WTC11 (cell line): ENCODE measurements at regions not wholly inside any gene's neighbourhood (a gene's known extent, or its start where the extent isn't known, plus 50 kb on each side); places are given as distances from the start of the nearest gene placed in this dataset.

Experiments
- ATAC-seq: fragments of 200-7000 bp; cut with Tn5 transposase; 2 replicates; pipeline ENCODE4 v1.10.0; 2021; ENCODE audit warnings: mild to moderate bottlenecking, moderate library complexity
- CTCF ChIA-PET: fragments of 300-600 bp; sonication (Branson Sonifier 250); formaldehyde crosslinking; loops from one replicate; lab custom pipeline; 2021; ENCODE audit warnings: antibody characterized with exemption; lab: Charles Lee
- POLR2A ChIA-PET: fragments of 350-600 bp; sonication (Branson Sonifier 250); formaldehyde crosslinking; loops from one replicate; lab custom pipeline; 2021; ENCODE audit warnings: antibody characterized with exemption; lab: Charles Lee
- DNase-seq: peaks from one replicate; pipeline ENCODE4 v3.0.0; 2021; ENCODE audit warnings: low spot score
- H3K27ac Mint-ChIP-seq: 2 replicates; pipeline ENCODE4 v1.8.0; 2021; ENCODE audit warnings: mixed read lengths
- H3K27me3 Mint-ChIP-seq: 2 replicates; pipeline ENCODE4 v1.8.0; 2021; ENCODE audit warnings: low read depth, mild to moderate bottlenecking, moderate library complexity, mixed read lengths
- H3K36me3 Mint-ChIP-seq: 2 replicates; pipeline ENCODE4 v1.8.0; 2021; ENCODE audit warnings: mixed read lengths
- H3K4me1 Mint-ChIP-seq: 2 replicates; pipeline ENCODE4 v1.8.0; 2022; ENCODE audit warnings: mixed read lengths
- H3K4me3 Mint-ChIP-seq: 2 replicates; pipeline ENCODE4 v1.8.0; 2021; ENCODE audit warnings: mild to moderate bottlenecking, moderate library complexity, mixed read lengths
- H3K9me3 Mint-ChIP-seq: 2 replicates; pipeline ENCODE4 v1.8.0; 2021; ENCODE audit warnings: mixed read lengths
- AFF4 ChIP-seq: sonication (generic); formaldehyde crosslinking; IDR thresholded peaks from 2 replicates; pipeline ENCODE4 v1.8.1; 2023; ENCODE audit warnings: mild to moderate bottlenecking, missing genetic modification reagents, borderline replicate concordance
- AR ChIP-seq: fragments of 250-450 bp; sonication (Bioruptor Pico); IDR thresholded peaks from 2 replicates; pipeline ENCODE4 v1.9.0; 2021; ENCODE audit warnings: mild to moderate bottlenecking
- ATF6 ChIP-seq: sonication (generic); formaldehyde crosslinking; IDR thresholded peaks from 2 replicates; pipeline ENCODE4 v1.8.1; 2023; ENCODE audit warnings: mild to moderate bottlenecking, missing genetic modification reagents
- CBFB ChIP-seq: sonication (generic); formaldehyde crosslinking; IDR thresholded peaks from 2 replicates; pipeline ENCODE4 v1.8.1; 2022; ENCODE audit warnings: mild to moderate bottlenecking, low read depth, missing genetic modification reagents
- CREM ChIP-seq: sonication (generic); formaldehyde crosslinking; IDR thresholded peaks from 2 replicates; pipeline ENCODE4 v1.8.1; 2022; ENCODE audit warnings: mild to moderate bottlenecking, missing genetic modification reagents, moderate library complexity
- ESRRA ChIP-seq: sonication (generic); formaldehyde crosslinking; IDR thresholded peaks from 2 replicates; pipeline ENCODE4 v1.8.1; 2022; ENCODE audit warnings: mild to moderate bottlenecking, missing genetic modification reagents, borderline replicate concordance
- ETV6 ChIP-seq: sonication (generic); formaldehyde crosslinking; IDR thresholded peaks from 2 replicates; pipeline ENCODE4 v1.8.1; 2022; ENCODE audit warnings: mild to moderate bottlenecking, missing genetic modification reagents
- FOXJ3 ChIP-seq: sonication (generic); formaldehyde crosslinking; IDR thresholded peaks from 2 replicates; pipeline ENCODE4 v1.9.0; 2021; ENCODE audit warnings: missing genetic modification reagents, mild to moderate bottlenecking, borderline replicate concordance
- GABPB1 ChIP-seq: sonication (generic); formaldehyde crosslinking; IDR thresholded peaks from 2 replicates; pipeline ENCODE4 v1.8.1; 2023; ENCODE audit warnings: mild to moderate bottlenecking, missing genetic modification reagents
- JUN ChIP-seq: sonication (generic); formaldehyde crosslinking; IDR thresholded peaks from 2 replicates; pipeline ENCODE4 v1.8.0; 2023; ENCODE audit warnings: mild to moderate bottlenecking, missing genetic modification reagents
- MYBL2 ChIP-seq: sonication (generic); formaldehyde crosslinking; IDR thresholded peaks from 2 replicates; pipeline ENCODE4 v1.8.1; 2023; ENCODE audit warnings: mild to moderate bottlenecking, moderate library complexity, missing genetic modification reagents
- NFATC4 ChIP-seq: fragments of 250-450 bp; sonication (Bioruptor Pico); IDR thresholded peaks from 2 replicates; pipeline ENCODE4 v1.9.0; 2021; ENCODE audit warnings: mild to moderate bottlenecking
- NFE2L1 ChIP-seq: sonication (generic); formaldehyde crosslinking; IDR thresholded peaks from 2 replicates; pipeline ENCODE4 v1.8.1; 2023; ENCODE audit warnings: missing genetic modification reagents
- NR1H2 ChIP-seq: sonication (generic); formaldehyde crosslinking; IDR thresholded peaks from 2 replicates; pipeline ENCODE4 v1.9.0; 2021; ENCODE audit warnings: mild to moderate bottlenecking, moderate library complexity, missing genetic modification reagents
- PRRX2 ChIP-seq: fragments of 250-450 bp; sonication (Bioruptor Pico); IDR thresholded peaks from 2 replicates; pipeline ENCODE4 v1.8.0; 2021; ENCODE audit warnings: mild to moderate bottlenecking
- RORB ChIP-seq: fragments of 250-450 bp; sonication (Bioruptor Pico); IDR thresholded peaks from 2 replicates; pipeline ENCODE4 v1.9.0; 2021; ENCODE audit warnings: mild to moderate bottlenecking
- TEAD4 ChIP-seq: sonication (generic); formaldehyde crosslinking; IDR thresholded peaks from 2 replicates; pipeline ENCODE4 v1.8.0; 2022; ENCODE audit warnings: mild to moderate bottlenecking, missing genetic modification reagents
- TP53 ChIP-seq: sonication (generic); formaldehyde crosslinking; IDR thresholded peaks from 2 replicates; pipeline ENCODE4 v1.8.1; 2023; ENCODE audit warnings: mild to moderate bottlenecking, missing genetic modification reagents
- ZBTB21 ChIP-seq: sonication (generic); formaldehyde crosslinking; IDR thresholded peaks from 2 replicates; pipeline ENCODE4 v1.8.1; 2023; ENCODE audit warnings: mild to moderate bottlenecking, missing genetic modification reagents, borderline replicate concordance
- ZNF121 ChIP-seq: sonication (generic); formaldehyde crosslinking; IDR thresholded peaks from 2 replicates; pipeline ENCODE4 v1.8.0; 2023; ENCODE audit warnings: missing genetic modification reagents
- ZNF138 ChIP-seq: sonication (generic); formaldehyde crosslinking; conservative IDR thresholded peaks from 2 replicates; pipeline ENCODE4 v1.8.1; 2022; ENCODE audit warnings: mild to moderate bottlenecking, moderate library complexity, missing genetic modification reagents
- ZNF232 ChIP-seq: sonication (generic); formaldehyde crosslinking; IDR thresholded peaks from 2 replicates; pipeline ENCODE4 v1.8.0; 2022; ENCODE audit warnings: mild to moderate bottlenecking, missing genetic modification reagents
- ZNF263 ChIP-seq: sonication (generic); formaldehyde crosslinking; IDR thresholded peaks from 2 replicates; pipeline ENCODE4 v1.8.1; 2022; ENCODE audit warnings: low read depth, mild to moderate bottlenecking, moderate library complexity, missing genetic modification reagents
- ZNF281 ChIP-seq: sonication (generic); formaldehyde crosslinking; IDR thresholded peaks from 2 replicates; pipeline ENCODE4 v1.8.0; 2023; ENCODE audit warnings: mild to moderate bottlenecking, missing genetic modification reagents
- ZNF396 ChIP-seq: fragments of 250-450 bp; sonication (Bioruptor Pico); IDR thresholded peaks from 2 replicates; pipeline ENCODE4 v1.8.0; 2021; ENCODE audit warnings: mild to moderate bottlenecking, moderate library complexity, borderline replicate concordance
- ZNF423 ChIP-seq: fragments of 250-450 bp; sonication (Bioruptor Pico); IDR thresholded peaks from 2 replicates; pipeline ENCODE4 v2.1.2; 2022; ENCODE audit warnings: mild to moderate bottlenecking, moderate library complexity

GRCh38 chr15:29471757-29472156 lies 202.1 kb upstream of the NSMCE3 start (continued):
- no peak for TF ChIP-seq AFF4
- TF ChIP-seq RORB (CRISPR knock-in tag), result no peak
- no peak for TF ChIP-seq CBFB (CRISPR knock-in tag)
- TF ChIP-seq AR (CRISPR knock-in tag), result no peak
- TF ChIP-seq FOXJ3, result no peak
- TF ChIP-seq TP53, result no peak
- no peak for TF ChIP-seq NFE2L1 (CRISPR knock-in tag)
- TF ChIP-seq ZNF138 (CRISPR knock-in tag), result no peak
- no peak for TF ChIP-seq JUN
- no peak for TF ChIP-seq ATF6 (CRISPR knock-in tag)
- no peak for TF ChIP-seq ZNF232
- TF ChIP-seq CREM (CRISPR knock-in tag), result no peak
- no peak for TF ChIP-seq TEAD4 (CRISPR knock-in tag)
- TF ChIP-seq NR1H2 (CRISPR knock-in tag), result no peak

- CTCF ChIA-PET, result interaction anchor here (0.5 to 1.5 kb wide), 2 partner anchors 97 to 142 kb away, joined by 4 read pairs; no protein-coding TSS in a partner anchor
- H3K27ac Mint-ChIP-seq, result 0 out of 2 replicates have a peak overlapping the region, but pooled peaks have one; percentile 71
These were observed 201.7 kb upstream of the NSMCE3 start for GRCh38 chr15:29471306-29471705.

GRCh38 chr15:29470794-29471193 lies 201.2 kb upstream of the NSMCE3 start:
- CTCF ChIA-PET, result interaction anchor here (1.5 kb wide), 1 partner anchor 143 kb away, joined by 4 read pairs; no protein-coding TSS in a partner anchor
- POLR2A ChIA-PET, result no interaction called here
- Mint-ChIP-seq H3K9me3 (no peaks in the 10 kb centered on the region), H3K27me3 (no peaks in the 10 kb centered on the region), H3K4me3 (no peak overlapping the region), H3K36me3 (no peaks in the 10 kb centered on the region), H3K4me1 (peaks cover 30% of the 10 kb centered on the region), H3K27ac (no peak overlapping the region)
- ATAC-seq, result no peak
- DNase-seq, result no peak
- TF ChIP-seq ZNF423 (no peak), ZBTB21 (CRISPR knock-in tag) (no peak), ZNF263 (CRISPR knock-in tag) (no peak), MYBL2 (CRISPR knock-in tag) (no peak), RORB (CRISPR knock-in tag) (no peak), NFATC4 (CRISPR knock-in tag) (no peak), ZNF281 (CRISPR knock-in tag) (no peak), ZNF396 (CRISPR knock-in tag) (no peak), CREM (CRISPR knock-in tag) (no peak), GABPB1 (no peak), ZNF121 (CRISPR knock-in tag) (no peak), JUN (no peak)

More at GRCh38 chr15:29471306-29471705, 201.7 kb upstream of the NSMCE3 start:
- TF ChIP-seq ESRRA (CRISPR knock-in tag), result no peak
- no peak for TF ChIP-seq NFATC4 (CRISPR knock-in tag)
- TF ChIP-seq ZNF263 (CRISPR knock-in tag), result no peak
- no peak for TF ChIP-seq PRRX2
- TF ChIP-seq CBFB (CRISPR knock-in tag), result no peak
- no peak for TF ChIP-seq ETV6 (CRISPR knock-in tag)
- Mint-ChIP-seq H3K4me3 (no peak overlapping the region), H3K4me1 (peaks cover 30% of the 10 kb centered on the region), H3K27me3 (no peaks in the 10 kb centered on the region), H3K36me3 (no peaks in the 10 kb centered on the region), H3K9me3 (no peaks in the 10 kb centered on the region)
- POLR2A ChIA-PET, result no interaction called here
- no peak; the same call in 1 of the 2 replicates for ATAC-seq
- DNase-seq, result no peak
